Uterus (tissue), 2 donors: ENCODE measurements at regions not wholly inside any gene's neighbourhood (a gene's known extent, or its start where the extent isn't known, plus 50 kb on each side); places are given as distances from the start of the nearest gene placed in this dataset.

ENCODE experiments used
- CTCF ChIP-seq, 4 experiments: fragments of 200-600 bp in 2 of 4; fragments of 450-650 bp in 2 of 4; sonication (generic) in 2 of 4; IDR thresholded peaks; one replicate each; pipeline ENCODE4 v1.5.1; 2016 to 2019; ENCODE audit warnings: antibody characterized with exemption in 4 of 4, mild to moderate bottlenecking in 2 of 4, moderate library complexity in 1 of 4
- POLR2A ChIP-seq, 2 donors: fragments of 450-650 bp; IDR thresholded peaks; one replicate each; pipeline ENCODE4 v1.6.1; 2016; ENCODE audit warnings: antibody characterized with exemption in 2 of 2, mild to moderate bottlenecking in 1 of 2, moderate library complexity in 1 of 2

DNA sequence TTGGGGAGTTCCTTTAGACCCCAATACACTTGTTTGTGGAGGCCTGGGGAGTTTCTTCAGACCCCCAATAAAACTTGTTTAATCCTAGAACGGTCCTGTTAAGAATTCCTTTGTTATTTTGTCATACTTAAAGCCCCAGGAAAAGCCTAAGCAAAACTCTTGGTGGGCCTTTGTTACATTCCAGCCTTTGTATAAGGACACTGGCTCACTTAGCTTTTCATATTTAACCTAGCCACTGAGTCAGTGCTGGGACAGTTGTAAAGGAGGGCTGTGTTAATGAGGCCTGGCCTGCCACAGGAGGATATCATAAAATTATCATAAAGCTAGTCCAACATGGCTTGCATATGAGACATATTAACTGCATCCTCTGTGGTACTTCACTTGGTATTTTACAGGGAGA is 760.1 kb downstream of the ZNF385D start:
- TF ChIP-seq CTCF (IDR thresholded peaks at IDR 0.05): no peak
- TF ChIP-seq POLR2A (IDR thresholded peaks at IDR 0.05): no peak
